Brain microvascular endothelial cell (primary cell): ENCODE measurements at regions not wholly inside any gene's neighbourhood (a gene's known extent, or its start where the extent isn't known, plus 50 kb on each side); places are given as distances from the start of the nearest gene placed in this dataset.

Experiments
- DNase-seq: peaks from one replicate; pipeline ENCODE4 v3.0.0-alpha.2; 2020
- H3K27ac ChIP-seq: fragments of 250-450 bp; sonication (Bioruptor Pico); 2 replicates; pipeline ENCODE4 v1.5.1; 2020; ENCODE audit warnings: mild to moderate bottlenecking, moderate library complexity
- H3K27me3 ChIP-seq: fragments of 250-450 bp; sonication (Bioruptor Pico); replicated peaks from 2 replicates; pipeline ENCODE4 v1.5.1; 2020; ENCODE audit warnings: mild to moderate bottlenecking
- H3K36me3 ChIP-seq: fragments of 250-450 bp; sonication (Bioruptor Pico); replicated peaks from 2 replicates; pipeline ENCODE4 v1.5.1; 2020; ENCODE audit warnings: mild to moderate bottlenecking
- H3K4me3 ChIP-seq: 2 replicates; pipeline ENCODE4 v1.5.1; 2011; ENCODE audit warnings: low read depth, mild to moderate bottlenecking, control low read depth, low read length, moderate library complexity
- in situ Hi-C: cut with HindIII; loops from 2 replicates; pipeline ENCODE4 v1.10.0; 2017; ENCODE audit warnings: low sequenced_read_pairs, low pct_ligation_motif_present
- TF ChIP-seq, protein P1 (sequence below): IDR thresholded peaks from 2 replicates; pipeline ENCODE4 v1.5.1; 2011; ENCODE audit warnings: low read depth, mild to moderate bottlenecking, moderate library complexity, low read length, control low read depth, inconsistent platforms; ENCODE audit errors: missing control alignments

- Histone ChIP-seq H3K4me3 (no peak overlapping the region), H3K27me3 (no peaks in the 10 kb centered on the region), H3K36me3 (no peaks in the 10 kb centered on the region), H3K27ac (no peak overlapping the region)
- TF ChIP-seq, protein P1, sequence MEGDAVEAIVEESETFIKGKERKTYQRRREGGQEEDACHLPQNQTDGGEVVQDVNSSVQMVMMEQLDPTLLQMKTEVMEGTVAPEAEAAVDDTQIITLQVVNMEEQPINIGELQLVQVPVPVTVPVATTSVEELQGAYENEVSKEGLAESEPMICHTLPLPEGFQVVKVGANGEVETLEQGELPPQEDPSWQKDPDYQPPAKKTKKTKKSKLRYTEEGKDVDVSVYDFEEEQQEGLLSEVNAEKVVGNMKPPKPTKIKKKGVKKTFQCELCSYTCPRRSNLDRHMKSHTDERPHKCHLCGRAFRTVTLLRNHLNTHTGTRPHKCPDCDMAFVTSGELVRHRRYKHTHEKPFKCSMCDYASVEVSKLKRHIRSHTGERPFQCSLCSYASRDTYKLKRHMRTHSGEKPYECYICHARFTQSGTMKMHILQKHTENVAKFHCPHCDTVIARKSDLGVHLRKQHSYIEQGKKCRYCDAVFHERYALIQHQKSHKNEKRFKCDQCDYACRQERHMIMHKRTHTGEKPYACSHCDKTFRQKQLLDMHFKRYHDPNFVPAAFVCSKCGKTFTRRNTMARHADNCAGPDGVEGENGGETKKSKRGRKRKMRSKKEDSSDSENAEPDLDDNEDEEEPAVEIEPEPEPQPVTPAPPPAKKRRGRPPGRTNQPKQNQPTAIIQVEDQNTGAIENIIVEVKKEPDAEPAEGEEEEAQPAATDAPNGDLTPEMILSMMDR, result no peak
- in situ Hi-C loops, result no loop called here
- DNase-seq, result no peak
These were observed 119.1 kb upstream of the RND3 start for GRCh38 chr2:150606380-150607060.

GRCh38 chr2:150605664-150606063 lies 118.2 kb upstream of the RND3 start:
- TF ChIP-seq, protein P1, result no peak

GRCh38 chr2:150601280-150602038 lies 114.0 kb upstream of the RND3 start:
- H3K4me3 ChIP-seq, result no peak overlapping the region
- peak; percentile 51 for DNase-seq
- in situ Hi-C loops, result no loop called here
- peak overlapping the region; percentile 38 for H3K27ac ChIP-seq
- TF ChIP-seq, protein P1, result no peak
- no peaks in the 10 kb centered on the region for H3K27me3 ChIP-seq
- H3K36me3 ChIP-seq, result no peaks in the 10 kb centered on the region

More at GRCh38 chr2:150605664-150606063, 118.2 kb upstream of the RND3 start:
- H3K36me3 ChIP-seq, result no peaks in the 10 kb centered on the region
- in situ Hi-C loops, result no loop called here
- no peak for DNase-seq
- H3K27ac ChIP-seq, result no peak overlapping the region
- H3K27me3 ChIP-seq, result no peaks in the 10 kb centered on the region
- H3K4me3 ChIP-seq, result no peak overlapping the region

GRCh38 chr2:150599889-150600288 lies 112.4 kb upstream of the RND3 start:
- in situ Hi-C loops, result no loop called here
- no peaks in the 10 kb centered on the region for H3K36me3 ChIP-seq
- TF ChIP-seq, protein P1, result no peak
- no peaks in the 10 kb centered on the region for H3K27me3 ChIP-seq
- H3K27ac ChIP-seq, result no peak overlapping the region
- no peak for DNase-seq
- H3K4me3 ChIP-seq, result no peak overlapping the region

DNA sequence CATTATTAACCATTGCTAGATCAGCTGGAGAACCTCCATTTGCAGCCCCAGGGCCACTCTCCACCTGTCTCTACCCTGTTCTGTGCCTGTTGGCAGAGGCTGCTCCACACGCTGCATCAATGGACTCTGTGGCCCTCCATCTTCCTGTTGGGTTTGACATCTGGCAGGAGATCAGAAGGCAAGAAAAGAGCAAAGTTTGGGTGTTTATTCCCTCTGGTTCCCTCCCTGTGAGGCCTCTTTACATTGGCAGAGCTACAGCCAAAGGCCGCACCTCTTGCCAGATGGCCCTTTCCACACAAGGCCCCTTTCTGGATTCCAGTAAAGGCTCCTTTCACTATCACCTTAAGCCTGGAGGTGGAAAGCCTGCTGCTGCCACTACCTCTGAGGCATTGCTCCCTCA lies 110.9 kb upstream of the RND3 start:
- TF ChIP-seq, protein P1, result no peak
- Histone ChIP-seq H3K4me3 (no peak overlapping the region), H3K36me3 (no peaks in the 10 kb centered on the region), H3K27me3 (no peaks in the 10 kb centered on the region), H3K27ac (no peak overlapping the region)
- DNase-seq, result no peak
- in situ Hi-C loops, result no loop called here
